GM23338 (cell line): ENCODE measurements at regions not wholly inside any gene's neighbourhood (a gene's known extent, or its start where the extent isn't known, plus 50 kb on each side); places are given as distances from the start of the nearest gene placed in this dataset.

ENCODE experiments used
- ATAC-seq: fragments of 200-7000 bp; cut with Tn5 transposase; 3 replicates; pipeline ENCODE4 v1.9.1; 2020
- DNase-seq: peaks from one replicate; pipeline ENCODE4 v3.0.0-alpha.2; 2015; ENCODE audit warnings: low spot score
- H2AFZ ChIP-seq: fragments of 200-600 bp; sonication (generic); 2 replicates; pipeline ENCODE4 v1.8.0; 2016; ENCODE audit warnings: antibody characterized with exemption, mild to moderate bottlenecking, moderate library complexity
- H3F3A ChIP-seq: fragments of 200-600 bp; sonication (generic); replicated peaks from 2 replicates; pipeline ENCODE4 v1.8.0; 2017; ENCODE audit warnings: antibody characterized with exemption, mixed run types, low read depth
- H3K27ac ChIP-seq: fragments of 200-600 bp; sonication (generic); 2 replicates; pipeline ENCODE4 v1.6.1; 2016; ENCODE audit warnings: low read depth
- H3K27me3 ChIP-seq: fragments of 200-600 bp; sonication (generic); 2 replicates; pipeline ENCODE4 v1.8.0; 2016; ENCODE audit warnings: mild to moderate bottlenecking, mixed run types, moderate library complexity; ENCODE audit not compliant: insufficient read depth
- H3K36me3 ChIP-seq: fragments of 200-600 bp; sonication (generic); 2 replicates; pipeline ENCODE4 v1.8.0; 2016; ENCODE audit warnings: mild to moderate bottlenecking; ENCODE audit not compliant: insufficient read depth
- H3K4me1 ChIP-seq: fragments of 200-600 bp; sonication (generic); 2 replicates; pipeline ENCODE4 v1.8.0; 2016; ENCODE audit warnings: mild to moderate bottlenecking, moderate library complexity; ENCODE audit not compliant: insufficient read depth
- H3K4me2 ChIP-seq: fragments of 200-600 bp; sonication (generic); 2 replicates; pipeline ENCODE4 v1.7.1; 2017; ENCODE audit warnings: mixed run types
- H3K4me3 ChIP-seq: fragments of 200-600 bp; sonication (generic); 2 replicates; pipeline ENCODE4 v1.6.1; 2016; ENCODE audit warnings: mixed run types
- H3K79me2 ChIP-seq: fragments of 200-600 bp; sonication (generic); replicated peaks from 2 replicates; pipeline ENCODE4 v1.8.0; 2017; ENCODE audit warnings: mild to moderate bottlenecking; ENCODE audit not compliant: insufficient read depth
- H3K9me2 ChIP-seq: fragments of 200-600 bp; sonication (generic); 2 replicates; pipeline ENCODE4 v1.8.0; 2017; ENCODE audit not compliant: insufficient read depth
- H4K20me1 ChIP-seq: fragments of 200-600 bp; sonication (generic); replicated peaks from 2 replicates; pipeline ENCODE4 v1.8.0; 2017; ENCODE audit warnings: mild to moderate bottlenecking; ENCODE audit not compliant: insufficient read depth
- H3K27ac Mint-ChIP-seq: 2 replicates; pipeline ENCODE4 v1.8.0; 2020; ENCODE audit warnings: inconsistent platforms, mild to moderate bottlenecking, moderate library complexity, mixed read lengths
- H3K27me3 Mint-ChIP-seq: 3 replicates; pipeline ENCODE4 v1.8.0; 2022; ENCODE audit warnings: low read depth, mild to moderate bottlenecking, moderate library complexity, mixed read lengths, inconsistent platforms; ENCODE audit not compliant: insufficient read depth, poor library complexity
- H3K36me3 Mint-ChIP-seq: 3 replicates; pipeline ENCODE4 v1.8.0; 2021; ENCODE audit warnings: low read depth, mild to moderate bottlenecking, inconsistent platforms, moderate library complexity, mixed read lengths
- H3K4me1 Mint-ChIP-seq: 3 replicates; pipeline ENCODE4 v1.8.0; 2020; ENCODE audit warnings: mild to moderate bottlenecking, inconsistent platforms, mixed read lengths
- H3K4me3 Mint-ChIP-seq: 3 replicates; pipeline ENCODE4 v1.8.0; 2021; ENCODE audit warnings: moderate library complexity, mild to moderate bottlenecking, inconsistent platforms, mixed read lengths
- H3K9me3 Mint-ChIP-seq: 3 replicates; pipeline ENCODE4 v1.8.0; 2020; ENCODE audit warnings: moderate library complexity, mild to moderate bottlenecking, inconsistent platforms, mixed read lengths
- CREB1 ChIP-seq: fragments of 250-450 bp; sonication (Bioruptor Pico); IDR thresholded peaks from 2 replicates; pipeline ENCODE4 v1.5.0; 2020; ENCODE audit warnings: low read depth, mild to moderate bottlenecking, moderate library complexity
- CTCF ChIP-seq, 2 experiments: fragments of 200-600 bp in 1 of 2; sonication (generic) in 1 of 2; conservative IDR thresholded peaks; 2 replicates each; pipeline versions ENCODE4 v1.5.1 to v1.6.1; 2016 to 2017; ENCODE audit warnings: antibody characterized with exemption in 2 of 2, low read depth in 2 of 2, mild to moderate bottlenecking in 2 of 2, moderate library complexity in 1 of 2
- EZH2 ChIP-seq: fragments of 200-600 bp; sonication (generic); IDR thresholded peaks from one replicate; pipeline ENCODE4 v1.8.0; 2017; ENCODE audit warnings: antibody characterized with exemption, mild to moderate bottlenecking, low read depth; ENCODE audit not compliant: unreplicated experiment
- EZH2phosphoT487 ChIP-seq: fragments of 200-600 bp; sonication (generic); IDR thresholded peaks from one replicate; pipeline ENCODE4 v1.8.1; 2018; ENCODE audit warnings: antibody characterized with exemption; ENCODE audit not compliant: unreplicated experiment
- POLR2AphosphoS5 ChIP-seq: IDR thresholded peaks from 2 replicates; pipeline ENCODE4 v1.6.1; 2016; ENCODE audit warnings: antibody characterized with exemption, low read depth
- REST ChIP-seq: IDR thresholded peaks from one replicate; pipeline ENCODE4 v1.6.1; 2018; ENCODE audit warnings: antibody characterized with exemption; ENCODE audit not compliant: unreplicated experiment
- STAT1 ChIP-seq: IDR thresholded peaks from one replicate; pipeline ENCODE4 v1.6.1; 2016; ENCODE audit warnings: antibody characterized with exemption; ENCODE audit not compliant: unreplicated experiment
- ZNF331 ChIP-seq: fragments of 250-450 bp; sonication (Bioruptor Pico); IDR thresholded peaks from 2 replicates; pipeline ENCODE4 v1.5.0; 2020; ENCODE audit warnings: low read depth, mild to moderate bottlenecking, moderate library complexity
- ZNF462 ChIP-seq: fragments of 250-450 bp; sonication (Bioruptor Pico); IDR thresholded peaks from 2 replicates; pipeline ENCODE4 v1.5.0; 2020; ENCODE audit warnings: mild to moderate bottlenecking, moderate library complexity

- no peak for TF ChIP-seq CTCF (conservative IDR thresholded peaks at IDR 0.05; ENCODE audit: low read depth in 2 of 2)
- TF ChIP-seq POLR2AphosphoS5 = no peak
- TF ChIP-seq STAT1 = no peak
- TF ChIP-seq ZNF331 (CRISPR knock-in tag) = no peak
- TF ChIP-seq CREB1 = no peak
Observed at GRCh38 chr14:89600950-89601826, 184.2 kb upstream of the FOXN3 start (continued).

- Histone ChIP-seq H3K36me3 (peaks cover 23% of the 10 kb centered on the region; the same call in 1 of the 2 replicates), H3F3A (no peaks in the 10 kb centered on the region), H3K27me3 (no peaks in the 10 kb centered on the region), H3K4me2 (no peak overlapping the region), H3K79me2 (peaks cover 100% of the 10 kb centered on the region), H3K27ac (no peak overlapping the region), H4K20me1 (no peaks in the 10 kb centered on the region), H3K9me2 (peaks cover 4% of the 10 kb centered on the region; the same call in 1 of the 2 replicates), H2AFZ (no peak overlapping the region), H3K4me1 (peaks cover 34% of the 10 kb centered on the region), H3K4me3 (no peak overlapping the region)
- no peak for DNase-seq
- H3K36me3 Mint-ChIP-seq = peaks cover 74% of the 10 kb centered on the region
- H3K27ac Mint-ChIP-seq = no peak overlapping the region
- H3K4me3 Mint-ChIP-seq = no peak overlapping the region
- no peak for TF ChIP-seq EZH2phosphoT487
- TF ChIP-seq REST = no peak
- TF ChIP-seq ZNF462 (CRISPR knock-in tag) = no peak
- no peak for TF ChIP-seq POLR2AphosphoS5
- no peak for TF ChIP-seq STAT1
- no peak for TF ChIP-seq EZH2
- no peak for TF ChIP-seq ZNF331 (CRISPR knock-in tag)
- no peak for ATAC-seq
- peaks cover 27% of the 10 kb centered on the region for H3K4me1 Mint-ChIP-seq
- peaks cover 42% of the 10 kb centered on the region for H3K9me3 Mint-ChIP-seq
- H3K27me3 Mint-ChIP-seq = peaks cover 2% of the 10 kb centered on the region
Observed at GRCh38 chr14:89600029-89600428, 183.0 kb upstream of the FOXN3 start.
